ENCODE measurements at regions not wholly inside any gene's neighbourhood (a gene's known extent, or its start where the extent isn't known, plus 50 kb on each side); places are given as distances from the start of the nearest gene placed in this dataset.
A peak's percentile ranks its signal among the peaks of the same experiment; 100 is the strongest.

- H3K9me3 ChIP-seq (ENCODE audit: control insufficient read depth in 4 of 4, low read length in 3 of 4), result no peaks in the 10 kb centered on the region
- H3K27ac ChIP-seq (ENCODE audit: low read depth in 1 of 2, low read length in 2 of 2), result no peak overlapping the region
- H3K9ac ChIP-seq (ENCODE audit: low read depth in 1 of 2, low read length in 2 of 2), result no peak overlapping the region
- H3K36me3 ChIP-seq (ENCODE audit: control insufficient read depth in 4 of 4, insufficient read depth in 3 of 4, low read depth in 1 of 4, low read length in 3 of 4), result no peaks in the 10 kb centered on the region
- TF ChIP-seq RXRA (IDR thresholded peaks at IDR 0.05), result no peak
- TF ChIP-seq FOXA2 (IDR thresholded peaks at IDR 0.05), result no peak
- no peak for TF ChIP-seq HNF4A (conservative IDR thresholded peaks at IDR 0.05)
- no peak for TF ChIP-seq ZBTB33 (IDR thresholded peaks at IDR 0.05)
- TF ChIP-seq TAF1 (conservative IDR thresholded peaks at IDR 0.05), result no peak
- no peak for TF ChIP-seq SP1 (IDR thresholded peaks at IDR 0.05)
- no peak for TF ChIP-seq HNF4G (IDR thresholded peaks at IDR 0.05)
- TF ChIP-seq EGR1 (IDR thresholded peaks at IDR 0.05; ENCODE audit: low read depth in 2 of 2), result no peak
- TF ChIP-seq REST (IDR thresholded peaks at IDR 0.05), result no peak
- TF ChIP-seq NR2F2 (IDR thresholded peaks at IDR 0.05), result no peak
- no peak for TF ChIP-seq ATF3 (IDR thresholded peaks at IDR 0.05)
- no peak for TF ChIP-seq FOXA1 (IDR thresholded peaks at IDR 0.05)
- TF ChIP-seq JUND (IDR thresholded peaks at IDR 0.05), result no peak
- TF ChIP-seq YY1 (IDR thresholded peaks at IDR 0.05), result no peak
- no peak for TF ChIP-seq GABPA (IDR thresholded peaks at IDR 0.05 in 1 of 2, conservative IDR thresholded peaks at IDR 0.05 in 1 of 2)
- H3K4me1 ChIP-seq (ENCODE audit: control insufficient read depth in 4 of 4, insufficient read depth in 4 of 4, low read length in 3 of 4), result peaks cover 0 to 8% (median 2%) of the 10 kb centered on the region in 4 donors
- DNase-seq (ENCODE audit: low spot score), result no peak
- 86% methylated on average over 2 of the region's 2 CpGs for WGBS
- H3K4me3 ChIP-seq (ENCODE audit: low read depth in 1 of 3, low read length in 3 of 3), result no peak overlapping the region
- H3K27me3 ChIP-seq (ENCODE audit: control insufficient read depth in 4 of 4, insufficient read depth in 4 of 4, low read length in 3 of 4), result no peaks in the 10 kb centered on the region
Measured at GRCh38 chr3:110530902-110531301, 540.7 kb upstream of the NECTIN3 start.

GRCh38 chr3:110533089-110533488 is 538.5 kb upstream of the NECTIN3 start:
- Histone ChIP-seq H3K4me3 (ENCODE audit: low read depth in 1 of 3, low read length in 3 of 3) (no peak overlapping the region), H3K36me3 (ENCODE audit: control insufficient read depth in 4 of 4, insufficient read depth in 3 of 4, low read depth in 1 of 4, low read length in 3 of 4) (no peaks in the 10 kb centered on the region), H3K27me3 (ENCODE audit: control insufficient read depth in 4 of 4, insufficient read depth in 4 of 4, low read length in 3 of 4) (no peaks in the 10 kb centered on the region), H3K27ac (ENCODE audit: low read depth in 1 of 2, low read length in 2 of 2) (no peak overlapping the region), H3K9ac (ENCODE audit: low read depth in 1 of 2, low read length in 2 of 2) (no peak overlapping the region), H3K4me1 (ENCODE audit: control insufficient read depth in 4 of 4, insufficient read depth in 4 of 4, low read length in 3 of 4) (peaks cover 0 to 8% (median 2%) of the 10 kb centered on the region in 4 donors), H3K9me3 (ENCODE audit: control insufficient read depth in 4 of 4, low read length in 3 of 4) (no peaks in the 10 kb centered on the region)
- no peak for DNase-seq (ENCODE audit: low spot score)
- TF ChIP-seq SP1 (IDR thresholded peaks at IDR 0.05) (peak; percentile 31), YY1 (IDR thresholded peaks at IDR 0.05) (peak; percentile 50), MAX (IDR thresholded peaks at IDR 0.05) (no peak), HNF4G (IDR thresholded peaks at IDR 0.05) (peak; percentile 64), GABPA (IDR thresholded peaks at IDR 0.05 in 1 of 2, conservative IDR thresholded peaks at IDR 0.05 in 1 of 2) (no peak), JUND (IDR thresholded peaks at IDR 0.05) (peak in 1 of 2 donors; percentile 60), RAD21 (IDR thresholded peaks at IDR 0.05) (peak; percentile 35 to 47), ATF3 (IDR thresholded peaks at IDR 0.05) (no peak), HNF4A (conservative IDR thresholded peaks at IDR 0.05) (peak; percentile 91 to 92), REST (IDR thresholded peaks at IDR 0.05) (no peak), TAF1 (conservative IDR thresholded peaks at IDR 0.05) (no peak), RXRA (IDR thresholded peaks at IDR 0.05) (peak; percentile 18 to 52), FOXA2 (IDR thresholded peaks at IDR 0.05) (peak; percentile 22), FOXA1 (IDR thresholded peaks at IDR 0.05) (no peak), EGR1 (IDR thresholded peaks at IDR 0.05; ENCODE audit: low read depth in 2 of 2) (no peak), CTCF (IDR thresholded peaks at IDR 0.05; ENCODE audit: low read depth, low read length, missing input control) (no peak), NR2F2 (IDR thresholded peaks at IDR 0.05) (peak; percentile 29)
